Activated T-cell treated with anti-CD3 and anti-CD28 coated beads, Interleukin-2, amount 50 U/mL, for 1 hour (primary cell): ENCODE measurements at regions not wholly inside any gene's neighbourhood (a gene's known extent, or its start where the extent isn't known, plus 50 kb on each side); places are given as distances from the start of the nearest gene placed in this dataset.

Experiments used
- DNase-seq: peaks from one replicate; pipeline ENCODE4 v3.0.0-alpha.2; 2020

DNA sequence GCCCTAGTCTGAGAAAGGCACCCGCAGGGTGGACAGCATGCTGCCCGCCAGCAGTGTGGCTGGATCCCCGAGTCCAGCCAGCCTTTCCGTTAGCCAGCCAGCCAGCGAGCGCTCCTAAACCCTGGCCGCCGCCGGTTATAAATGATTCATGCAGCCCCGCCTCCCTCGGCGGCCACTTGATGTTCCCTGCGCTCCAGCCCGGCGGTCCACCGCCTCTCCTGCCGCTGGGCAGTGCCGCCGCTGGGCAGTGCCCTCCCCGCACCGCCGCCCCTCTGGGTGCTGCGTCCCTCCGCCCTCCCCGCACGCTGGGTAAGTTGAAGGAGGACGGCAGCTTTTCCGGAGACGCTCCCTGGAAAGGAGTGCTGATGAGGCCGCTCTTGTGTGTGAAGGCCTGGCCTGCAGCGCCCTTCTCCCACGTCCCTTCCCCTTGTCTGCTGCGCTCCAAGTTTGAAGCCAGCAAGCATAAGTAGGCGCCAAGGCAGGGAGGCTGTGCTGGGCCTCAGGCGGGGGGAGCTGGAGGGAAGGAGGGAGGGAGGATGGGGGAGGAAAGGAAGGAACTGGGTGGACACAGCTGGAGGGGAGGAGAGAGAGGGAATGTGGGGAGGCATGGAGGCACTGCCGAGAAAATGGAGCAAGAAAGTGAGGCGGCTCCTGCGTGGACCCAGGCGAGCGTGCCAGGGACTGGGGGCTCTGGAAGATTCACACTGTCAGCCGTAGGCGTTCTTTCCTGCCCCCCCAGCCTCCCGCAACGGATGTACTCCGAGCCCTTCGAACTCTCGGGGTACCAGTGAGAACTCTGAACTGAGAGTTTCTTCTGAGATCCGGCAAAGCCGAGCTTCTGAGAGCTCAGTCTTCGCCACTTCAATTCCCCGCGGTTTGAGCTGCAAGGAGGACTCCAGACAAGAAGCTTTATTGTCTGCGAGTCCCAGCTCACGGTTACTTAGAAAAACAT is 131.9 kb downstream of the GLI2 start:
- DNase-seq, result no peak

DNA sequence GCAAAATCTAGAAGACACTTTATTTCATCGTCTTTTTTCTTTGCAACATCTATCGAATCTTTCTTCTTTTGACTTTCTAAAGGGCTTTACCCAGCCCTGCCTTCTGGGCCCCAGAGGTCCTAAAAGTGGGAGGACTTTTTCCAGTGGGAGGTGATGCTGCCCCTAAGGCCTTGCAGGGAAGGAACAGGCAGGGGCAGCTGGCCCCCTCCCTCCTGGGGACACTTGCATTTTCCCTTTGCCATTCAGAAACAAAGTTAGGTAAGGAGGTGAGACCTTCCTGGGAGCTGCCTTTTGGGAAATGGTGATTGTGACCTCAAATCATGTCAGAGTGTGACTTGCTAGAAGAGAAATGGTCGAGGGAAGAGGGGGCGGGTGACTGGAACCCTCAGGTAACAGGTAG is 132.7 kb downstream of the GLI2 start:
- no peak for DNase-seq

DNA sequence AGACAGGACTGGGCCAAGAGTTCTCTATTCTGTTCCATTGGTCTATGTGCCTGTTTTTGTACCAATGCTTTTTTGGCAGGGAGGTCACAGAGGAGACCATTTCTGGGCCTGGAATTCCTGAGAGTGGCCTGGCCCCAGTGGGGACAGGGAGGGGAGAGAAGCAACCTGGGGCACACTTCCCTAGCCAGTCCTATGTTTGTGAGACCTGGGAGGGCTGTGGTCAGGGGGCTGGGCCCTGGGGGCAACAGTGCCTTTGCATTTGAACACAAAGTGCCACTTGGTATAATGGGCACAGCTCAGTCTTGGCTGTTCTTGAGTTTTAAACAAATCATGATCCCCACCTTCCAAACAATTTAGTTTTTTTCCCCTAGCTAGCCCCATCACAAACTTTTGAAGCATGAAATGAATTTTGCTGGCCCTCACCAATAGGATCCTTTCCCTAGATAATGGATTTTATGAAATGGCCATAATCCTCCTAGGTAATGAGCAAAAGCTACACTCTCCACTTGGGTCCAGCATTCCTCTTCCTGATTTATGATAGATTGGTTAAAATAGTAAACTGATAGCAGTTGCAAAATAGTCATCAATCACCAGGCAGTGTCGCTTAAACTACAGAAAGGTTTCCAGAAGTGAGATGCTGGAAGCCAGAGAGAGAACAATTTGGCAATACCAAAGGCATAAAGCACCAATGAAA is 133.5 kb downstream of the GLI2 start:
- no peak for DNase-seq

DNA sequence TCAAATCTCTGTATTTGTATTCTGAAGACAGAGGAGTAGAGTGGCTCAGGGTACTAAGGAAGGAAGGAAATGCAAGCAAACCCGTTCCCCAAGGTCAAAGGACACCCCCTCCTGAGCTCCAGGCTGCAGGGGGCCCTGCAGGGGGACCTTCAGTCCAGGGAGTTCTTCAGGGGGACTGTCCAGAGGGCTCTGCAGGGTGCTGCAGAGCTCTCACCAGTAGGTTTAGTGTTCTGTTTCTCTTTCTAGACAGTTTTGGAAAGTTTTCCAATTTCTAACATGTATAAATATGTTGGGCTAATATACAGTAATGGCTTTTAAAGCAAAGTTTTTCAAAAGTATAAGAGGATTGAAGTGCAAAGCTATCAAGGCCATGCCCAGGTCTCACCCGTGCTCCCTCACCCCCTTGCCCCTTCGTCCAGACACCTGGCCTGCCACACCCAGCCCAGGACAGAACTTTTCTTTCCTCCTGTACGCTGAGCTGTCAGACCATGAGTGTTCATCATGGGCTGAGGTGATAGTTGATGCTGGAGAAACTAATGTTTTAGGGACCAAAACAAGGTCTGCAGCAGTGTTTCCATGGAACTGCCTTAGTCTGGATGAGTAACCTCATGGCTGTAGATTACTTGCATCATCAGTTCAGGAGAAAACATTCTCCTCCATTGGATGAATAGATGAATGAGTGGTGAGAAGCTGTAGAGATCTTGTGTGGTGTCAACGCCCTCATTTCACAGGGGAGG is 134.2 kb downstream of the GLI2 start:
- DNase-seq, result no peak

DNA sequence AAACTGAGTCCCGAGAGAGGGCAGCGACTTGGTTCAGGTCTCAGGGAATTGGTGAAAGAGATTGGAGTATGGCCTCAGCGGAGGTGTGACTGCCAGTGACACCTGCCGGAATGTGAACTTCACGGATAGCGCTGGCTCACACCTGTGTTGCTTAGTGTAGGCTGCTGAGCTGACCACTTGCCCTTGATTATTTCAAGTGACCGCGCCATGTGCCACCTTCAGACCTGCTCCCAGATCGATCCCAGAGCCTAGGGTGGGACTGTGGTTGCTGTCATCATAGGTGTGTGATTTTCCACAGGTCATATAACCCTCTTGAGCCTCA is 134.8 kb downstream of the GLI2 start:
- DNase-seq, result no peak

DNA sequence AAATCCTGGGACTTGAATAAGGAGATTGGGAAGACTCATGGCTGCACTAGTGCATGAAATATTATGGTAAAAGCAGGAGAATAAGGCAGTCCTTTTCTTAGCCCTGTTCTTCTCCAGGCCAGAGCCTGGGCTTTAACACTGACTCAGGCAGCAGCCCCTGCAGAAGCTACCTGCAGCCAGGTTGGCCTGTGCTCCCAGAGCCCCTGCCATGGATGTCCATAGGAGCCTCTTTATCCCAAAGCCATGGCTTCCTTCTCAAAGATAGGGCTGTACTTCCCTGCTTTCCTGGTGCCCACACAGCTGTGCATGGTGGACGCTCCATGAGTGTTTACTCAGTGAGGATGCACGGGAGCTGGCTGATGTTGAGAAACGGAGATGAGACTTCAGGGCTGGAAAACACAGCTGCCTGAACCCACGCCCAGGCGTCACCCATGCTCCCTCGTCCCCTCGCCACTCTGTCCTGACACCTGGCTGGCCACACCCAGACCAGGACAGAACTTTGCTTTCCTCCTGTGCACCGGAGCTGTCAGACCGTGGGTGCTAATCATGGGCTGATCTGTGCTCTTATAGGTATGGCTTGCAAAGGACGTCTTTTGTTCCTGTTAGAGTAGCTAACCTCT is 135.5 kb downstream of the GLI2 start:
- no peak for DNase-seq

DNA sequence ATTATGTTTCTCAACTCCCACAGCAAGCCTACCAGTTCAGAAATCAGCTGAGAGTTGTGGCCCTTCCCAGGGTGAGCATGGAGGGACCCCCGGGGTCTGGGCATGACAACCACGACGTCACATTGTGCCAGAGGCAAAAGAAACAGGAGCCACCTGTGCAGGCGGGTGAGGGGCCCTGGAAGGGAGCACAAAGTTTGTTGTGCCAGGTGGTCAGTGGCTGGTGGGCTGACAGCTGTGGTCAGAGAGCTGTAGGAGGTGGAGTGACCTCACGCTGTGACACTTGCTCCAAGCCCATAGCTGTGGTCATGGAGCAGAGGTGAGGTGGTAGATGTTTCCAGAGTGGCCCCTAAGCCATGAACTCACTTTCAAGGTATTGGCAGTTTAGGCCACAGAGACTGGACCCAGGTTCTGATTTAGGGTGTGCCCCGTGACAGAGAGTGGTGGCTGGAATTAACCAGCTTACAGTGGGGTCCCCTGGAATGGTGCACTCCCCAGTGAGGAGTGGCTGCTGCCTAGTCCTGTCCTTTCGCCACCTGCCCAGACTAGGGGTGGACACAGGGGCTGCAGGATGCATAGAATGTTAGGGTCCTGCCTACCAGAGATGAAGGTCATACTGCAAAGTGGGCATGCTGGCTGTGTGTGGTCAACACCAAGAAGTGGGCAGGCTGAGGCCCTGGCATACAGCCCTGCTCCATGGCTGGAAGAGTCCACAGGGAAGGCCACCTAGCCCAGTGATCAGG is 136.4 kb downstream of the GLI2 start:
- no peak for DNase-seq

DNA sequence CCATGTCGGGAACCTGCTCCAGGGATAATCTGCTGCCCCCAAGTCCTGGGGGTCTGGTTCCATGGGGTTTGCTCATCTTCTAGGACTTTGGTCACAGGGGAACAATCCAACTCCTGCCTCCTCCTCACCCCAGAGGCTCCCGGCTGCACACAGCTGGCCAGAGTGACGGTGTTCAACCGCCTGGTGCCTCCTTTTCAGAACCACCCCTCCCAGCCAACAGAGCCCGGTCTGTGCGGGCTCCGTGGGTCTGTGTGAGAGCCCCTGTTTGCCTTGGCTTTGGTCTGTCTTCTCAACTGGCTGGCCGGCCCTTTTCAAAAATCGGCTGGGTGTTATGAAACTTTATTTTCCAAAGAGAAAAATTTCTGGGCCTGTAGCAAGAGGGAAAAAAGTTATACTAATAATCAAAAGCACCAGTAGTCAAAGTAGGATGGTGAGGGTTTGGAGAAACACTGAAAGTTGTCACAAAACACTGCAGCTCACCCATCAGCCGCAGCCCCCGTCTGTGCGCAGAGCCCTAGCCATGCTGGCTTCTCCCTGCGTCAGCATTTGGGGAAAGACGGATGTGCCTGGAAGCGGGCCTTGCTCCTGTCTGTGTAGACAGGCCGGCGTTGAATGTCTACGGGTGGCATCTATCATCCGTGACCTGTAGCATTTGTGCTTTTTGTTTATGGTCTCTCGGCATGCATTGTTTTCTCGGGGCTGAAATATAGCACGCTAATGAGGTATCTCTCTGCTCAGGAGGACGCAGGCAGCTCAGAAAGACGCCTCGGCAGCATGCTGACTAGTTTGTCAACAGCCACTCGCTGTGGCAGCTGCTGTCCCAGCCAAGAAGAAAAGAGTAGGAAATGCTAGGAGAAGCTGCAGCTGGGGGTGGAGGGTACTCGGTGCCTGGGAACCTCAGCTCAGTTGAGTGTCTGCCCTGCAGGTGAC is 138.6 kb downstream of the GLI2 start:
- no peak for DNase-seq

DNA sequence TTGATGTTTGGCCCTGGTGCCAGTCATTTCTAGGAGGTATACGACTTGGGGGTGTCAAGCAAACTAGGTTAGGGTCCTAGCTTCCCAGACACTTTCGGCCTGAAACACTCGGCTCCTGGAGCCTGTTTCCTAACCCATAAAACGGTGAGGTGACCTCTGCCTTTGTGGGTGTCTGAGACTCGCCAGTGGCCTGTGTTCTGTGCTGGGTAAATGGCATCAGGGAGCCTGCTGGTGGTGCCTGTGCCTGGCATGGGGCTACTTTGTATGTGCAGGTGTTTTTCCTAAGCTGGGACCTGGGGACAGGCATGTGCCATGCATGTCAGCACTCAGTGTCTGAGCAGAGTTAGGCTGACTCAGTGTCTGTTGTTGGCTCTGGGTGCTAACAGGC is 139.2 kb downstream of the GLI2 start:
- no peak for DNase-seq

DNA sequence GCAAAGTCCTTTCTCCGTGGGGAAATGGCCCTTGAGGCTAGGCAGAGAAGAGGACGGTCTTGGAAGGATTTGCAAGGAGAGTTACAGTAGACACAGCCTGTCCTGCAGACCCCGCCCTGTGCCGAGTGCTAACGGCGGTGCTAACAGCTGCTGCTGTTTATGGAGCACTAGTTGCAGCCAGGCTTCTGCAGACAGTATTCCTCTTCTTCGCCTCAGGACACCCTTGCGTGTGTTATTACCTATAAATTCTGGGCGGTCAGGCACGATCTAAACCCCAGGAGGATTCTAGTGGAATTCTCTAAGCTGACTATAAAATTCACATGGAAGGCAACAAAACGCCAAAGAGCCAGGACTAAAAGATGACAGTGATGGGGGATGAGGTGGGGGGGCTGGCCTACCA is 139.8 kb downstream of the GLI2 start:
- no peak for DNase-seq

DNA sequence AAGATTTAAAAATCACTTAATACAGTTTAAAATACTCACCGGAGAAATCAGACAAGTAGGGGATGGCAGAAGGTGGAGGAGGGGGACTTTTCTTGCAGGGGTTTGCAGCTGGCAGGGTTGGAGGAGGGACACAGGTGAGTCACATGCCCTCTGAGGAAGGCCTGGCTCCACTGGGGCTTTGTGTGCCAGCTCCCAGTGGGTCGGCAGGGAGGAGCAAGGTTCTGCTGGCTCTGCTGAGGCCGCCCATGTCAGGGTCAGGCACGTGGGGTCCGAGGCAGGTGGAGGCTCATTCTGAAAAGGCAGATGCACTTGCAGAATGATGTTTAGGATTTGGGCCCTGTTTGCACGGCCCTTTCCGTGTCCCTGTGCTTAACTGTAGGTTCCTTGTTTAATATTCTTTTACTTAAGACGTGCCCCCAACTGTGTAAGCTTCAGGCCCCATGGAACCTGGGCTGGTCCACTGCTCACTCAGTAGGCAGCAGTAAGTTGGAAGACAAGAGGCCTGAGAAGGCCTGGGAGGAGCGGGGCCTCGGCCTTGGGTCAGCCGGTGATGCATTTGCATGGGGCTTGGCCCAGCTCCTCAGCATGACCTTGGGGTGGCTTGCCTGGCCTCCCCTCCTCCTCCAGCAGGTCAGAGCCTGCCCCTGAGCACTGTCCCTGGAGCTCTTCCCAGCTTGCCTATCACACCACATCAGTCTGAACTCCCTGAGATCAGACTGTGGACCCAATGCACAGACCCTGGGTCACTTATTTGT is 141.0 kb downstream of the GLI2 start:
- DNase-seq, result no peak

DNA sequence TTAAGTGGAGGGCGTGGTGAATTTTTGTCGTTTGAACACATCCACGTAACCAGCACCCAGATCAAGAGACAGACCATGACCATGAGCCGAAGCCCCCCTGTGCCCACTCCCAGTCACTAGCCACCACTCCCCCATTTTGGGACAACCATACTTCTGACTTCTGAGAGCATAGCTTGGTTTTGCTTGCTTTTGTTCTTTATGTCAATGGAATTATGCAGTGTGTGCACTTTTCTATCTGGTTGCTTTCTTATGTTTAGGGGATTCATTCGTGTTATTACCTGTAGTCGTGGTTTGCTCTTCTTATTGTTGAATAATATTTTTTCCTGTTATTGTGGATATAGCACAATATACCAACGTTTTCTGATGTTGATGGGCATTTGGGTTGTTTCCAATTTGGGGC is 141.7 kb downstream of the GLI2 start:
- no peak for DNase-seq

DNA sequence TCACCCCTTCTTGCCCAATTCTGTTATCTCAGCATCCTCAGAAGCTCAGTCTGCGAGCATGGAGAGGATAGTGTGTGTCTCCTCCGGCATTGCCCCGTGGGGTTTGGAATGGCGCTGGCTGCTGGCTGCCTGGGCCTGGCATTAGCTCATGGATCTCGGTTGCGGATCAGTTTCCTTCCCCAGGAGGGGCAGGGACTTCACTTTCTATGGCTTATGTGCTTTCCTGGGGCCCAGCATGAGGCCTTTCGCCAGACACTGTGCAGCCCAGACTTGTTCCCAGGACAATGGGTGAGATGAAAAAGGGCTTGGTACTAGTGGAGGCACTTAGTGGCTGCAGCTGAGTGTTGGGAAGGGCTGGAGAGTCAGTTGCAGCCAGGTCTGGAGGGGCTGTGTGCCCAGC is 143.3 kb downstream of the GLI2 start:
- no peak for DNase-seq

DNA sequence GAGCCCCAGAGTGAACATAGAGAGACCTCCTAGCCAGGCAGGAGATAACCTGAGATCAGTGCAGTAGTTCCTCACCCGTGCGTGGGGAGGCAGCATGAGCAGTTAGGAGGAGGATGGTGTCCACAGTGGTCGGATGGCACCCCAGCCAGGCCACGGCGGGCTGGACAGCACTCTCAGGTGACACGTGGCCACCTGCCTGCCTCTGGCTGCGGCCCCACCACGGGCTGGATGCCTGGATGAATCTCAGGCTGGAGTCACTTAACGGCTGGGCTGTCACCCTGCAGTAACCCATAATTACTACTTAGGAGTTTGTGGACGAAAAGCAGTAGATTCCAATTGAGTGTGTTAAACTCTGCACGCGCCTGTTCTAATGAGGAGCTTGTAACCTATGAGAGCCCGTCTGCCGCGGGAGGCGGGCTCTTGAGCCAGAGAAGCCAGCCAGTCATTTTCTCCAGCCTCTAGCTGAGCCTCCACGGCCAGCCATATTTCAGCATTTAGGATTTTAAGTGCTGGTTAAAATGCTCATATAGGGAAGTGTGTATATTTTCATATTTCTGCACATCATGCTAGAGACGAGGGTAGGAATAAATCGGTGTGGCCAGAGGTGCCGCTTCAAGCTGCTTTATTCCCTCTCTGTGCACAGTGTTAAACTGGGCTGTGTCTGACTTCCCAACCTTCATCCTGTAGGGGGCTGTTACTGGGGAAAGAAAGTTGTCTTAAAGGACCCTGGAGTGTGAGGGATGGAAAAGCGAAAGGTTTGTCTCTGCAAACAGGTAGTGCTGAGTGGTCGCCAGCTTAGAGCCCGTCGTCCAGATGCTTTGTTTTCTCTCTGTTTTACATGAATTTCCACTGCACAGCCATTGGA is 144.0 kb downstream of the GLI2 start:
- no peak for DNase-seq

DNA sequence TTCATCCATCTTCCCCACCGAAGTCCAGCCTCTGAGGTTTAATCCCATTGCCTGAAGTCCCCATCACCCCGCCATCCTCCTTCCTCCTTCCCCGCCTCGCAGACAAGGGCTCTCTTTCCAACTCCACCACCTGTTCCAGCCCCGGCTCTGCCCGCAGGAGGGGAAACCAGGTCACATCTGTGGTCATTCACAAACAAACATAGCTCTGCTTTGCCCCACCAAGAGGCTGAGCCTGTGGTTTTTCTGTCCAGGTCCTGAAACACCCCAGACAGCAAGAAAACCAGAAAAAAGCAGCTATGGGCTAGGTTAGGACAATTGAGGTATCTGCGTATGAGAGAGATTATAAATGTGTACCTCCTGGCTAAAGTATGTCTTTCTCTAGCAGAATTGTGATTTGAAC is 144.7 kb downstream of the GLI2 start:
- DNase-seq, result no peak

DNA sequence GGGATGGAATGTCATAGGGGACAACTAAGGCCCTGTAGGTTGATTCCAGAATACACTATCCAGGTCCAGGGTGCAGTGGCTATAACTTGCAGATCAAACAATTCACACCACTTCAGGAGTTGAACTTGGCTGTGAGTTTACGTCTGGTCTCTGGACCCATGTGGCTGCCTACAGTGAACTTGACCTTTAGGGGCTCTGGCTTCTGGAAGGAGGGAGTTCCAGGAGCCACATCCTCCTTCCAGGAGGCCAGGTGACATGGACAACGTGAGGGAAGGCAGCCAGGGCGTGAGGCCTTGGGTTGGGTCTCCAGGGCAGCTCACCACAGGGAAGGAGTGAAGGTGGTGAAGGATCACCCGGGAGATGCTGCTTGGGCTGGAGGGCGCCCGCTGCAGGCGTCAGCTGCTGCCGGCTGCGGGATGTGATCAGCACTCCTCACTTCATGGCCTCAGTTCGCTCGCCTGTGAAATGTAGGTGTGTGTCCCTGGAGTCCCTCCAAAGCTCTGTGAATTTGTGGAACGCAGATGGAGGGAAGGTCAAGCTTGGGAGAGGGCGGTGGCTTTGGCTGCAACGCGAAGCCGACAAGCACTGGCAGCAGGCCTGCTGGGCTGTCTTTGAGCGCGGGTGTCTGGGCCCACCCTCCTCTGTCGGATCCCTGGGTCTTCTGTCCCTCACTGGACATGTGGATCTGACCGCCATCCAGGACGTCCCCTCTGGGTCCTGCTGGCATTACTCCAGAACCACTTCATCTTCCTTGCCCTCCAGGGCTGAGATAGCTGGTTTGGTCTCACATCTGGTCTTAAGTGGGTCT is 146.5 kb downstream of the GLI2 start:
- no peak for DNase-seq

DNA sequence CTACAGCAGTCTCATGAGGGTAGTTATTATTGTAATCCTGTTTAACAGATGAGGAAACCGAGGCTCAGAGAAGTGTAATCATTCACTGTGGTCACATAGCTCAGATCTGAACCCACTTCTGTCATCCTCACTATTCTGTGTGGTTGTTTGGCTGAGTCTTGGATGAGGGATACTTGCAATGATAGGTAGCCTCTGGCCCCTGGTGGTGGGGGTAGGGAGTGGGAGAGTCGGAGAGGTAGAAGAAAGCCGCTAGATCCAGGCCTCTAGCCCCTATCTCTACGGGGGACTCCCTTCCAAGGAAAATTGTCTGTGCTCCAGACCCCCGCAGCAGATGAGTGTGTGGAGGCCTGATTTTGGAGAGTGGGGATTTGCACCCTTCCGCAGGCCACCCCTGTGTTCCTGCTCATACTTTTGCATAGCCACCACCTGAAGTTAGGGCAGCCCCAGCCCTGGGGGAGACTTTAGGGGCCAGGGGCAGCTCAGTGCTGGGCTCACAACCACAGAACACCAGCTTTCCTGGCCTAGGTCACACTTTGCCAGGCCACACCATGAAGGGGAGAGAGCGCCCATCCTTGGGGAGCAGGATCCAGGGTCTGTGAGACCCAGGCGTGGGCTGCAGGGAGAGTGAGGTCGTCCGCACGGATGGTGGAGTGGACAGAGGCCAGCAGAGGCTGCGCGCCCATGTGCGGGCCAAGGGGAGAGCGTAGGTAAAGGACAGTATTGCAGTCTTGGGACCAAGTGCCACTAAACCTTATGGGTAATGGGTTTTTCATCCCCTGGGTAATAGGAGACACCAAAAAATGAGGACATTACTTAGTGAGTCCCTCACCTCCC is 148.2 kb downstream of the GLI2 start:
- DNase-seq, result no peak
